Smooth muscle cell (in vitro differentiated cells): ENCODE measurements at regions not wholly inside any gene's neighbourhood (a gene's known extent, or its start where the extent isn't known, plus 50 kb on each side); places are given as distances from the start of the nearest gene placed in this dataset.

Experiments
- DNase-seq: peaks from one replicate; lab custom pipeline; 2025; ENCODE audit not compliant: unreplicated experiment; lab: John Stamatoyannopoulos, UW
- H2AFZ ChIP-seq: fragments of 200-600 bp; sonication (generic); 2 replicates; pipeline ENCODE4 v1.6.0; 2016; ENCODE audit warnings: antibody characterized with exemption, low read depth, mild to moderate bottlenecking
- H3F3A ChIP-seq: fragments of 200-600 bp; sonication (generic); 2 replicates; pipeline ENCODE4 v1.6.0; 2017; ENCODE audit warnings: antibody characterized with exemption, low read depth
- H3K27ac ChIP-seq: fragments of 200-600 bp; sonication (generic); 2 replicates; pipeline ENCODE4 v1.5.1; 2016; ENCODE audit warnings: low read depth, mild to moderate bottlenecking
- H3K27me3 ChIP-seq: fragments of 200-600 bp; sonication (generic); 2 replicates; pipeline ENCODE4 v1.6.1; 2016; ENCODE audit warnings: low read depth, mild to moderate bottlenecking
- H3K36me3 ChIP-seq: fragments of 200-600 bp; sonication (generic); 2 replicates; pipeline ENCODE4 v1.5.1; 2016; ENCODE audit warnings: low read depth
- H3K4me1 ChIP-seq: fragments of 200-600 bp; sonication (generic); 2 replicates; pipeline ENCODE4 v1.5.1; 2016; ENCODE audit warnings: low read depth
- H3K4me2 ChIP-seq: fragments of 200-600 bp; sonication (generic); 2 replicates; pipeline ENCODE4 v1.6.0; 2016; ENCODE audit warnings: mild to moderate bottlenecking
- H3K4me3 ChIP-seq: fragments of 200-600 bp; sonication (generic); 2 replicates; pipeline ENCODE4 v1.5.1; 2016; ENCODE audit warnings: mild to moderate bottlenecking
- H3K79me2 ChIP-seq: fragments of 200-600 bp; sonication (generic); 2 replicates; pipeline ENCODE4 v1.6.0; 2016; ENCODE audit warnings: low read depth, mild to moderate bottlenecking
- H3K9ac ChIP-seq: fragments of 200-600 bp; sonication (generic); 2 replicates; pipeline ENCODE4 v1.6.0; 2016; ENCODE audit warnings: low read depth
- H3K9me3 ChIP-seq: fragments of 200-600 bp; sonication (generic); replicated peaks from 2 replicates; pipeline ENCODE4 v1.5.1; 2016; ENCODE audit warnings: low read depth
- H4K20me1 ChIP-seq: fragments of 200-600 bp; sonication (generic); 2 replicates; pipeline ENCODE4 v1.6.0; 2016; ENCODE audit warnings: low read depth
- WGBS: methylation state at CpG from one replicate; pipeline ENCODE4 v1.1.7; 2016; ENCODE audit warnings: low lambda C conversion rate; 5-methylcytosine and 5-hydroxymethylcytosine counted together
- TF ChIP-seq, protein P1 (sequence below): fragments of 200-600 bp; sonication (generic); IDR thresholded peaks from 2 replicates; pipeline ENCODE4 v1.5.1; 2017; ENCODE audit warnings: borderline replicate concordance, mild to moderate bottlenecking, antibody characterized with exemption; ENCODE audit not compliant: insufficient read depth, poor library complexity, severe bottlenecking

DNA sequence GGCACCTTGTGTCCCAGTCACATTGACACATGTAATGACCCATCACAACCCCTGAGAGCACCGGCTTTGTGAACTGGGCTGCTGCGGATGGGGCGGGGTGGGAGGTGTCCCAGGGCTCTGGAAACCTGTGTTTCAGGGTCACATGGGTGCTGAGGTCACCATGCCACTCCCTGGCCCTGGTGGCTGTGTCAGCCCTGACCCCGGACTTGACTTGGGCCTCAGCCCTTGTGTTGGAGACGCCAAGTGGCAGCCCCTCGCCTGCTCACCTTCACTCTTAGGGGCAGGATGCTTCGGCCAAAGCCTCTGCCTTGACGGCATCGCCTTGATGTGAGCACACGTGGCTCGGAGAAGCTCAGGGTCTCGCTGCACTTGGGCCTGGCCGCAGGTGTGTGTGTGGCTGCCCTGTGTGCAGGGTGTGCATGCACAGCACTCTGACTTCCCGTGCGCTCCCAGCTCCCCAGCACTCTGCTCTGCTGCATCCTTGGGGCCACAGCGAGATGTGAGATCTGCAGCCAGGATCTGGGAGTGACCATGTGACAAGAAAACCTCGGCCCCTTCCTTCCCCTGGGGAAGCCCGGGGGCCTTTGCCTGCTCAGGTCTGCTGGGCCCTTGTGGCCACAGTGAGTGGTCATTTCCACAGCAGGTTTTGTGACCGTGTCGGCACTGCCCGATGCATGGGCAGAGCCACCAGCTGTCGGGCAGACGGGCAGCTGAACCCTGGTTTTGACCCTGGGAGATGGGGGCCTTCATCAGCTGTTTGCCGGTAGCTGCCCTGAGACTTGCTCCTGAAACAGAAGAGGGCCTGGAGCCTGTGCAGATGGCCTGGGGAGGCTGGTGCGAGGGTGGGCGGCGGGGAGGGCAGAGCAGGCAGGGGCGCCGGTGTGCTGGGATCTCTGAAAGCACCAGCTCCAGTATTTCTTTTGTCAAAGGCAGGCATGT lies 167.4 kb downstream of the KIF26A start:
- Histone ChIP-seq H3K4me3 (no peak overlapping the region), H3K9ac (no peak overlapping the region), H2AFZ (no peak overlapping the region), H3K36me3 (no peaks in the 10 kb centered on the region), H3K9me3 (no peaks in the 10 kb centered on the region), H4K20me1 (no peaks in the 10 kb centered on the region), H3F3A (no peaks in the 10 kb centered on the region), H3K79me2 (no peaks in the 10 kb centered on the region), H3K27me3 (no peaks in the 10 kb centered on the region), H3K4me2 (no peak overlapping the region), H3K4me1 (no peaks in the 10 kb centered on the region), H3K27ac (no peak overlapping the region)
- WGBS = 93% methylated on average over 29 of the region's 29 CpGs
- DNase-seq = no peak
- TF ChIP-seq, protein P1, sequence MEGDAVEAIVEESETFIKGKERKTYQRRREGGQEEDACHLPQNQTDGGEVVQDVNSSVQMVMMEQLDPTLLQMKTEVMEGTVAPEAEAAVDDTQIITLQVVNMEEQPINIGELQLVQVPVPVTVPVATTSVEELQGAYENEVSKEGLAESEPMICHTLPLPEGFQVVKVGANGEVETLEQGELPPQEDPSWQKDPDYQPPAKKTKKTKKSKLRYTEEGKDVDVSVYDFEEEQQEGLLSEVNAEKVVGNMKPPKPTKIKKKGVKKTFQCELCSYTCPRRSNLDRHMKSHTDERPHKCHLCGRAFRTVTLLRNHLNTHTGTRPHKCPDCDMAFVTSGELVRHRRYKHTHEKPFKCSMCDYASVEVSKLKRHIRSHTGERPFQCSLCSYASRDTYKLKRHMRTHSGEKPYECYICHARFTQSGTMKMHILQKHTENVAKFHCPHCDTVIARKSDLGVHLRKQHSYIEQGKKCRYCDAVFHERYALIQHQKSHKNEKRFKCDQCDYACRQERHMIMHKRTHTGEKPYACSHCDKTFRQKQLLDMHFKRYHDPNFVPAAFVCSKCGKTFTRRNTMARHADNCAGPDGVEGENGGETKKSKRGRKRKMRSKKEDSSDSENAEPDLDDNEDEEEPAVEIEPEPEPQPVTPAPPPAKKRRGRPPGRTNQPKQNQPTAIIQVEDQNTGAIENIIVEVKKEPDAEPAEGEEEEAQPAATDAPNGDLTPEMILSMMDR = no peak

DNA sequence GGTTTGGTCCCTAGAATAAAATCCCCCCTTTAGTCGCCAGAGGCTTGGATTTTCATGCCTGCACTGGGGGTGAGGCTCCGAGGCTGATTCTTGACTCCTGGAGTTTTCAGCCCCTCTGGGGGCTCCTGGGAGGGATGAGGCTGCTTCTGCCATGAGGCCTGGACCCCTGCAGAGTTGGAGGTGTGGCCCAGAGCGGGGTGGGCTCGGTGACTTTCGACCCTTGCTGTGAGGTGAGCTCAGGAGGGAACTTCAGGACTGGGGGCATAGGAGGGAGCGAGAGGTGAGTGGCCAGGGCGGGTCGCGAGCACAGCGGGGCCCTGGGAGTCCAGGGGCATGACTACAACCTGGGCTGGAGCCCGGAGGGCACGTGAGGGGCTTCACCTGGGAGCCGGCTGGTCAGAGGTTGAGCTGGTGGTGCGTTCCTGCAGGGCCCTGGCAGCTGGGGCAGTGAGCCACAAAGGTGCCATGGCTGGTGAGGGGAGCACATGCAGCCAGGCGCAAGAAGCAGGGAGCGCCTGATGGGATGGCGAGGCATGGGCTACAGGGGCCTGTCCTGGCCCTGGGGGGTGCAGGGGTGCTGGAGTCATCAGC lies 168.2 kb downstream of the KIF26A start:
- Histone ChIP-seq H3K4me2 (no peak overlapping the region), H3K4me3 (no peak overlapping the region), H3K36me3 (no peaks in the 10 kb centered on the region), H3K27ac (no peak overlapping the region), H3K79me2 (no peaks in the 10 kb centered on the region), H3K9me3 (no peaks in the 10 kb centered on the region), H2AFZ (no peak overlapping the region), H3K27me3 (no peaks in the 10 kb centered on the region), H3K4me1 (no peaks in the 10 kb centered on the region), H3K9ac (no peak overlapping the region), H3F3A (no peaks in the 10 kb centered on the region), H4K20me1 (no peaks in the 10 kb centered on the region)
- DNase-seq = no peak
- TF ChIP-seq, protein P1 = no peak
- WGBS = 86% methylated on average over 17 of the region's 17 CpGs

DNA sequence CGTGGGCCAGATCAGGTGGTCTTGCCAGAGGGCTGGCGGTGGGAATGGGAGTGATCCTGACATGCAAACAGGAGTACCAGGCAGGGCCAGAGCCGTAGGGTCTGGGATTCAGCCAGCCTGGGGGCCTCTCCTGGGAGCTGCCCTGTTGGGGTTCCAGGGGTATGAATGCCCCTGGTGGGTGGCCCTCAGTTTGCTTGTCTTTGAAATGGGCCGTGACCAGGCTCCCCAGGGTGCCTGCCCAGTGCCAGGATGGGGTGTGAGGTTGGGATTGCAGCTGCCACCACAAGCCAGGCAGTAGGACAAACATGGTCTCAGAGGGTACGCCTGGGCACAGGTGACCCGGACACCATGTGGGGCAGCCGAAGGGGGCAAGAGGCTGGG lies 168.8 kb downstream of the KIF26A start:
- H4K20me1 ChIP-seq = no peaks in the 10 kb centered on the region
- TF ChIP-seq, protein P1 = no peak
- no peaks in the 10 kb centered on the region for H3K9me3 ChIP-seq
- no peaks in the 10 kb centered on the region for H3K36me3 ChIP-seq
- H2AFZ ChIP-seq = no peak overlapping the region
- H3K9ac ChIP-seq = no peak overlapping the region
- WGBS = 96% methylated on average over 7 of the region's 7 CpGs
- H3K79me2 ChIP-seq = no peaks in the 10 kb centered on the region
- peaks cover 2% of the 10 kb centered on the region for H3K27me3 ChIP-seq
- no peak overlapping the region for H3K27ac ChIP-seq
- H3K4me2 ChIP-seq = no peak overlapping the region
- no peak overlapping the region for H3K4me3 ChIP-seq
- no peak for DNase-seq
- no peaks in the 10 kb centered on the region for H3F3A ChIP-seq
- H3K4me1 ChIP-seq = no peaks in the 10 kb centered on the region
